ENCODE measurements at regions not wholly inside any gene's neighbourhood (a gene's known extent, or its start where the extent isn't known, plus 50 kb on each side); places are given as distances from the start of the nearest gene placed in this dataset.

DNA sequence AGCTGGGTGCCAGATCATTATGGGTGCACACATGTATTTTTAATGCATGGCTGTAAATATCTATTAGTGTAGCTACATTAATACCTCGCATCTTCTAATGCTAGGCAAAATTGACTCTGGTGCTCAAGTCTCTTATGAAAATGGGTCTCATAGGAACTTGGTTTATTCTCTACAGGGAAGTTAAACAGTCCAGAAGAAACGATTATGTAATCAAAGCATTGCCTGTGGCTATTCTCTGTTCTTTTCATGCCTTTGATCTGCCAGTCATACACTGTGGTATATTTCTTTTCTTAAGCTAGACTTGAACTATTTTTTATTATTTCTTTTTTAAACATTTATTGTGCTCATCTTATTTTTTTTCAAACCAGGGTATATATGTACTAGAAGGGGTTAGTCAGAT, 1015.0 kb downstream of the SLITRK1 start:
- DNase-seq (no peak), ATAC-seq (ENCODE audit: low read depth) (no peak)
- H3K4me3 ChIP-seq (ENCODE audit: control extremely low read depth in 1 of 5, extremely low read depth in 1 of 5, insufficient read depth in 1 of 5, low read depth in 2 of 5, low read length in 4 of 5), result no peak overlapping the region
- no peak overlapping the region for H2AFZ ChIP-seq (ENCODE audit: insufficient read depth, low read depth, low read length, poor library complexity, severe bottlenecking)
- no peaks in the 10 kb centered on the region for H3K4me1 ChIP-seq (ENCODE audit: control insufficient read depth in 2 of 2, insufficient read depth in 2 of 2, low read length in 2 of 2)
- POLR2A ChIA-PET, result no interaction called here
- whole genome bisulfite sequencing (ENCODE audit: insufficient coverage), result 100% methylated on average over 1 of the region's 2 CpGs
- no peak overlapping the region for H3K9ac ChIP-seq (ENCODE audit: low read length)
- H4K20me1 ChIP-seq (ENCODE audit: control insufficient read depth, insufficient read depth, low read length, poor library complexity, severe bottlenecking), result no peaks in the 10 kb centered on the region
- H3K9me3 ChIP-seq (ENCODE audit: control extremely low read depth in 1 of 3, control insufficient read depth in 2 of 3, insufficient read depth in 1 of 3, low read length in 2 of 3), result peaks cover 0 to 3% (median 0%) of the 10 kb centered on the region in 3 donors
- no peaks in the 10 kb centered on the region for H3K4me1 Mint-ChIP-seq
- intact Hi-C loops (cut with micrococcal nuclease), result no loop called here
- CTCF ChIA-PET, result no interaction called here
- H3K36me3 ChIP-seq (replicated peaks in 1 of 2; ENCODE audit: control extremely low read depth in 1 of 2, control insufficient read depth in 1 of 2, extremely low read depth in 1 of 2, insufficient read depth in 2 of 2, low read length in 1 of 2), result no peaks in the 10 kb centered on the region
- H3K27me3 Mint-ChIP-seq, result no peaks in the 10 kb centered on the region
- H3K27ac ChIP-seq (ENCODE audit: low read length in 2 of 2), result no peak overlapping the region
- H3K9me3 Mint-ChIP-seq (ENCODE audit: insufficient read depth), result peaks cover 5% of the 10 kb centered on the region
- H3K4me3 Mint-ChIP-seq, result no peak overlapping the region
- TF ChIP-seq, protein P1, sequence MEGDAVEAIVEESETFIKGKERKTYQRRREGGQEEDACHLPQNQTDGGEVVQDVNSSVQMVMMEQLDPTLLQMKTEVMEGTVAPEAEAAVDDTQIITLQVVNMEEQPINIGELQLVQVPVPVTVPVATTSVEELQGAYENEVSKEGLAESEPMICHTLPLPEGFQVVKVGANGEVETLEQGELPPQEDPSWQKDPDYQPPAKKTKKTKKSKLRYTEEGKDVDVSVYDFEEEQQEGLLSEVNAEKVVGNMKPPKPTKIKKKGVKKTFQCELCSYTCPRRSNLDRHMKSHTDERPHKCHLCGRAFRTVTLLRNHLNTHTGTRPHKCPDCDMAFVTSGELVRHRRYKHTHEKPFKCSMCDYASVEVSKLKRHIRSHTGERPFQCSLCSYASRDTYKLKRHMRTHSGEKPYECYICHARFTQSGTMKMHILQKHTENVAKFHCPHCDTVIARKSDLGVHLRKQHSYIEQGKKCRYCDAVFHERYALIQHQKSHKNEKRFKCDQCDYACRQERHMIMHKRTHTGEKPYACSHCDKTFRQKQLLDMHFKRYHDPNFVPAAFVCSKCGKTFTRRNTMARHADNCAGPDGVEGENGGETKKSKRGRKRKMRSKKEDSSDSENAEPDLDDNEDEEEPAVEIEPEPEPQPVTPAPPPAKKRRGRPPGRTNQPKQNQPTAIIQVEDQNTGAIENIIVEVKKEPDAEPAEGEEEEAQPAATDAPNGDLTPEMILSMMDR (IDR thresholded peaks at IDR 0.05), result no peak
- TF ChIP-seq EZH2 (IDR thresholded peaks at IDR 0.05; ENCODE audit: borderline replicate concordance, insufficient read depth, low read depth, low read length, poor library complexity, severe bottlenecking), result no peak
- no peaks in the 10 kb centered on the region for H3K79me2 ChIP-seq (ENCODE audit: control insufficient read depth, insufficient read depth, low read length)
- no peak overlapping the region for H3K4me2 ChIP-seq (replicated peaks; ENCODE audit: low read depth, low read length, poor library complexity, severe bottlenecking)
- H3K27me3 ChIP-seq (replicated peaks in 1 of 4; ENCODE audit: control extremely low read depth in 1 of 4, control insufficient read depth in 3 of 4, insufficient read depth in 4 of 4, low read length in 3 of 4), result no peaks in the 10 kb centered on the region
- no peak overlapping the region for H3K27ac Mint-ChIP-seq

DNA sequence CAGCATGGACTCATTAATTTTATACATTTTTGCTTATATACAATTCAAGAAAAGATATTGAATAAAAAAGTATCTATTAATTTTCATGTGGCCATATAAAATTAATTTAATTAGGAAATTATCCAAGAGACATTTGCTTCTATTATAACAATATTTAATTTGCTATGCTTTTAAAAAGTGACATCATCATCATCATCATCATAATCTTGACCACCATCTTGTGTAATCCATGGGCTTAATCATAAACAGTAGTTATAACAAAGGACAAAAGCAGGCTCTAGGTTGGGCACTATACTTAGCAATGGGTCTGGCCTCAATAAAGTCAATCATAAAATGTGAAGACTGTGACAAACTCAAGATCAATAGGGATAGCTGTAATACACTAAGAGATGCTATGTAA, 1031.6 kb downstream of the SLITRK1 start:
- Histone ChIP-seq H3K4me1 (ENCODE audit: control insufficient read depth in 2 of 2, insufficient read depth in 2 of 2, low read length in 2 of 2) (no peaks in the 10 kb centered on the region), H2AFZ (ENCODE audit: insufficient read depth, low read depth, low read length, poor library complexity, severe bottlenecking) (no peak overlapping the region), H3K9me3 (ENCODE audit: control extremely low read depth in 1 of 3, control insufficient read depth in 2 of 3, insufficient read depth in 1 of 3, low read length in 2 of 3) (peaks cover 0 to 1% (median 0%) of the 10 kb centered on the region in 3 donors), H3K4me3 (ENCODE audit: control extremely low read depth in 1 of 5, extremely low read depth in 1 of 5, insufficient read depth in 1 of 5, low read depth in 2 of 5, low read length in 4 of 5) (no peak overlapping the region), H3K4me2 (replicated peaks; ENCODE audit: low read depth, low read length, poor library complexity, severe bottlenecking) (no peak overlapping the region), H3K36me3 (replicated peaks in 1 of 2; ENCODE audit: control extremely low read depth in 1 of 2, control insufficient read depth in 1 of 2, extremely low read depth in 1 of 2, insufficient read depth in 2 of 2, low read length in 1 of 2) (no peaks in the 10 kb centered on the region), H3K27me3 (replicated peaks in 1 of 4; ENCODE audit: control extremely low read depth in 1 of 4, control insufficient read depth in 3 of 4, insufficient read depth in 4 of 4, low read length in 3 of 4) (no peaks in the 10 kb centered on the region), H3K9ac (ENCODE audit: low read length) (no peak overlapping the region), H4K20me1 (ENCODE audit: control insufficient read depth, insufficient read depth, low read length, poor library complexity, severe bottlenecking) (no peaks in the 10 kb centered on the region), H3K27ac (ENCODE audit: low read length in 2 of 2) (no peak overlapping the region), H3K79me2 (ENCODE audit: control insufficient read depth, insufficient read depth, low read length) (no peaks in the 10 kb centered on the region)
- no peaks in the 10 kb centered on the region for H3K4me1 Mint-ChIP-seq
- H3K4me3 Mint-ChIP-seq, result no peak overlapping the region
- ChIA-PET CTCF (no interaction called here), POLR2A (no interaction called here)
- DNase-seq, result no peak
- intact Hi-C loops (cut with micrococcal nuclease), result no loop called here
- no peaks in the 10 kb centered on the region for H3K27me3 Mint-ChIP-seq
- H3K27ac Mint-ChIP-seq, result no peak overlapping the region
- H3K9me3 Mint-ChIP-seq (ENCODE audit: insufficient read depth), result peaks cover 7% of the 10 kb centered on the region
- TF ChIP-seq, protein P1 (IDR thresholded peaks at IDR 0.05), result no peak
- no peak for TF ChIP-seq EZH2 (IDR thresholded peaks at IDR 0.05; ENCODE audit: borderline replicate concordance, insufficient read depth, low read depth, low read length, poor library complexity, severe bottlenecking)
- ATAC-seq (ENCODE audit: low read depth), result no peak
